Muscle of arm (tissue), 1 donor: ENCODE measurements at regions not wholly inside any gene's neighbourhood (a gene's known extent, or its start where the extent isn't known, plus 50 kb on each side); places are given as distances from the start of the nearest gene placed in this dataset.

ENCODE experiments used
- DNase-seq: peaks from one replicate; pipeline ENCODE4 v3.0.0-alpha.2; 2013

- no peak for DNase-seq
These were observed 681.2 kb downstream of the RNF144A start for GRCh38 chr2:7598402-7598801.

GRCh38 chr2:7599462-7600258, 682.4 kb downstream of the RNF144A start:
- DNase-seq: no peak

DNA sequence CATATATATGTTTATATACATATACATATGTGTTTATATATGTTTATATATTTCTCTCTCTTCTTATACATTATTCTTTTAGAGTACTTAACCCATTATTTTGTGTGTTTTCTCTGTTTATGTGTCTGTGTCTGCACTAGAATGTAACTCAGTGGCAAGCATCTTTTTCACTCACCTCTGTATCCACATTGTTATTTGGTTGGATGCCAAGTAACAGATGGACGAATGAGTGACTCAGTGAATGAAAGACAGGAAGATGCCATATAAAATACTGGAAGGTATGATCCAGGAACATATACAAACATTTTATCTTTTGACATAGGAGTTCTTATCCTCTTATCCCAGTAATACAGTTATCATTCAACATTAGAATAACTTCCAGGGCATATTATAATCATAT, 684.8 kb downstream of the RNF144A start:
- no peak for DNase-seq

DNA sequence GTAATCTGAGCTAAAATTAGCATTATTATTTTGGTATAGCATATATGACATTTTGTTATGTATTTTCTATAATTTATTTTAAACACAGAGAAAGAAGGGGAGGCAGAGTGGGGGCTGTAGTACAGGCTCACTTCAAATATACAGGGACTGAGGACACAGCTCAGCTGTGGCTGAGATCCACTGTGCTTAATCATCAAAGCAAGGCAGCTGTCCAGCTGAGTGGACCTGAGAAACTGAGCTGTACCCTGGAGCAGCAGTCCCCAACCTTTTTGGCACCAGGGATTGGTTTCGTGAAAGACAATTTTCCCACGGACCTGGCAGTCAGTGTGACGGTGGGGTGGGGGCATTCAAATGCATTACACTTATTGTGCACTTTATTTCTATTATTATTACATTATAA, 687.2 kb downstream of the RNF144A start:
- no peak for DNase-seq

- DNase-seq: no peak
These were observed 690.4 kb downstream of the RNF144A start for GRCh38 chr2:7607441-7608173.

DNA sequence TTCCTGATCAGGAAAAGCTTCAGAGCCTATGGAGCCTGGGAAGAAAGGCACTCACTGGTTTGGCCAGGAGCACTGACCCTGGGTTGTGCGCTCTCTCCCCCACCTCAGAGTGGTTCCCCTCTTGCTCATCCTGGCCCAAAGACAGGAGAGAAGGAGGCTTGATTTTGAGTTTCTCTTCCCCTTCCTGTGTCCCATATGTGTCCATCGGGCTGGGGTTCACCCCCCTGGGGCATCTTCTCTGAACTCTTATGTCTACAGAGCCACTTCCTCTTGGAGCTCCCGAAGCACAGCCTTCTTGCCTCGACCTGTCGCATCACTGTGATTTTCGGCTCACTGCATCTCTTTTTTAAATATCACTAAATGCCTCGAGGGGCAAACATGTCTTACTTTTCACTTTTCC, 692.3 kb downstream of the RNF144A start:
- DNase-seq: no peak

DNA sequence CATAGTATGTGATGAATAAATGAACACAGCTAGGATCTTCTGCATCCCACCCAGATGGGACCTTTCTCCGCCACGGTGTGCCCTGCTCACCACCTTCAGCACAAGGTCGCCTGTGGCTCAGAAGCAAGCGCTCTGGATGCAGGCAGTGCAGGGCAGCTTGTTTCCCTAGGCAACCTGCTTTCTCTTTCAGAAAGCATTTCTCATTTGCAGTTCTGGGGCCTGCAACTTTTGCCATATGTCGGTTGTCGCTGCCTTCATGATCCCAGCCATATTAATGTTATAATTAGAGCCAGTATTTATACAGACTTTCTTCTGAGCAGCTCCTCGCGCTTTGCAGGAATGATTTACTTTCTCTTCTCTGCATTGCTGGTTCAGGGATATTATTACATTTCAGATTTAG, 692.8 kb downstream of the RNF144A start:
- DNase-seq: no peak

DNA sequence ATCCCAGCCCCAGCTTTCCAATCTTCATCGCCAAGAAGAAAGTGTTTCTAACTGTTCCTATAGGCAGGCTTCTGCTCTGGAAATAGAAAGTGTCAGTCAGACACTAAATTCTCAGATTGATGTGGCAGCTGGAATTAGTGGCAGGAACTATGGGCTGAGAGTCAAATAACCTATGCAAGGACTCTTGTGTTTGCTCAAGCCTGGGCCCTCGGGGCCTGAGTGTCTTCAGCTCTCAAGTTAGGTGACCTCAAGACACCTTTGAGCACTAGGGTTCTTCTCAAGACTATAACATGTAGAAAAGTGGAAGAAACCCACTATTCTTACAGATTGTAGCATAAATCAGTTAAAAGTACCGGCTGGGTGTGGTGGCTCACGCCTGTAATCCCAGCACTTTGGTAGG, 694.5 kb downstream of the RNF144A start:
- no peak for DNase-seq

GRCh38 chr2:7612969-7613368, 695.8 kb downstream of the RNF144A start:
- DNase-seq: no peak

GRCh38 chr2:7613831-7614230, 696.6 kb downstream of the RNF144A start:
- no peak for DNase-seq

DNA sequence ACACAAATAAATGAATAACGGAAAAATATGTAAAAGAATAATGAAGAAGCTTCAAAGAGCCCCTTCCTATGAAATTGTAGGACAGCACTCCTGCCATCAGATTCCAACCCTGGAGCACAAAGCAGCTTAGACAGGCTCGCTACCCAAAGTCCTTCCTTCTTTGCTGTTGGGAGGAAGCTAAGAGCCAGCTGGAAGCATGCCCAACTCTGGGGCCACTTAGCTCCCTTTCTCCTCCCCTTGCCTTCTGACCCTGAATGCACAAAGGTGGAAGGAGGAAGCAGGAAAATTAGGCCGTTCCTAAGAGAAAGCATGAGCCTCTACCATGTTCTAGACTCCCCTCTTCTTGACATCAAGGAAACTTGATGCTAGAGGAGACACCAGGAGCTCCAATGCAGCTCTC, 700.8 kb downstream of the RNF144A start:
- no peak for DNase-seq

DNA sequence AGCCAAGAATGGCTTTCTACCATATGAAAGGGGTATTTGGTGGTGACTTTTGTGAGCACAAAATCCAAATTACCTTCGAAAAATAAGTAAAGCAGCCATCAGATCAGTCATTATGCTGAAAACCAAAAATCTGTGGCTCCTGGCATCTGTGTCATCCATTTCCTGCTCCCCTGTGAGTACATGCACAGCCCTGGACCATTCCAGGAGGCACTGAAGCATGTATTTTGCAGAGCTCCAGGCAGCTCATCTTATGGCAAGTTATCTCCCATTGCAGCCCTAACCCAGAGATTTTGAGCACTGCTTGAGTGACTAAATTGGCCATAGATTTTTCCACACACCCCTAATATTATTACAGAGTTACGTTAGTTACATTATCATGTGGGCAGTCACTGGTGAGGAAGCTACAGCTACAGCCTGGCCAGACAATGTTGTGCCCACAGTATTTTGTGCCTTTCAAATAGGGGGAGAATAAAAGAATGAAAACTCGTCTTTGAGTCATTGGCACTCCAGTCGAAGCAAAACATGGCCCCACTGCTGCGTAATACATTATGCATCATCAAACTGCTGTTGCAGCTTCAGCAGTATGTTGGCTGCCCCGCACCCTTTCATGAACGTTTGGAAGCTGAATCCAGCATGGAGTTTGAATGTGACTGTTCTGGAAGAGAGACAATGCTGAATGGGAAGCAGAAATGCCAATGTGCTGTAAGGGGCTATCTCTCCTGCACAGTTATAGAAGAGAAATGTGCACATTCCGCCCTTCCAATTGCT, 702.2 kb downstream of the RNF144A start:
- DNase-seq: no peak

- DNase-seq: no peak
These were observed 703.0 kb downstream of the RNF144A start for GRCh38 chr2:7620255-7620654.

DNA sequence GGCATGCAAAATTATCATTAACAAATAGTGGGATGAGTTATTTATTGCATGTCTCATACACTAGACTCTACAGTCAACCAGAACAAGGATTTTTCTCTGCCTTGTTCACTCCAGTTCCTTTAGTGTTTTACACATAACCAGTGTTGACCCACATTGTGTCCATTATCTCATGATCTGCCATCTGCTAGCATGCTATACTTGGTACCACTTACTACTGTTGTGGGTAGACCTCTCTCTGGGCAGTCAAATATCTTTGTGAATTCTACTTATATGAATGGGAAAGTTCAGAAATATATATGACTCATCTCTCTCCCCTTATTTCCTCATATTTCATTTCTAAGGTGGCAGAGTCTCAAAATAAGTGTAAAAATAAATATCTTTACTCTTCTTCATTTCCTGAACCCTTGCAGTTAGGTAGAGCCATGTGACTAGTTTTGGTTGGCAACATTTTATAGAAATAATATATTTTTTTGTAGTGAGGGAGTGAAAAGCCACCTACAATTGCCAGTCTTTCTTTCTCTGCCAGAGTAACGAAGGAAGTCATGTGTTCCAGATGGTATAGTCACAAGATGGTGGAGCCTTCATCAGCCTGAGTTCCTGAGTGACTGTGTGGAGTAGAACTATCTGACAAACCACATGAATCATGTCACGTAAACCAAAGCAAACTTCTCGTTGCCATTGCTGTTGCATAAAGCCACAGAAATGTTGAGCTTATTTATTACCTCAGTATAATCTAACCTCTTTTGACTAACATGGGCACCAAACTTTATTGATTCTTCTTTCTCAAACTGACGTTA, 704.0 kb downstream of the RNF144A start:
- no peak for DNase-seq

DNA sequence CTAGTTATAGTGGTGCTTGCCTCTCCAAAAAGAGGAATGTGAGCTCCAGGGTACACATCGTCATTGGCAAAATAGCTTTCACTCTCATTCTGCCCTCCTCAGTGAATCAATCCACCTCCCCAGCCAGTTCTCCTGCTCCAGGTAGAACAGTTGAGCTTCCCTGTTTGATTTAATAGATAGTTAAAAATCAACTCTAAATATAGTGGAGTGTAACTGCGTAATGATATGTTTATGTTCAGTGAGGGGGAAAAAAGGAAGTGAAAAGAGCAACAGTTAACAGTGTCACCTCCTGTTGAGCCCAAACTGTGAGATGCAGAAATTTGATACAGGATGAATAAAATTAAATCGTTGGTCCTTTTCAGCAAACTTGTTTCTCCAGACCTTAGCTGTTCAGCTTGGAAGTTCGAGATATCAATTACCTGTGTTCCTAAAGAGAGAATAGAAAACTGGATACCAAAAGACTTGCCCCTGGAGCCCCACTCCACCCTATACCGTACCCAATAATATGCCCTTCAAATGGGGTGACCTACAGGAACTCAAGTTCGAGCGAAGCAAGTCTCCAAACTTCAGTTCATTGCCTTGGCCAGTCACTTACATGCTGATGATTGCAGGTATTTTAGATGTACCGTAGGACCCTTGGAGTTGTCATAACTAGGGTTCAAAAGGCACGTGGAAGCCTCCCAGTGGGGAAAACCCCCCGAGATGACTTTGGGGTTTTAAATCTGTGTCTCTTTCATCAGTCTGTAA, 708.4 kb downstream of the RNF144A start:
- no peak for DNase-seq

- no peak for DNase-seq
These were observed 708.9 kb downstream of the RNF144A start for GRCh38 chr2:7626139-7626537.

DNA sequence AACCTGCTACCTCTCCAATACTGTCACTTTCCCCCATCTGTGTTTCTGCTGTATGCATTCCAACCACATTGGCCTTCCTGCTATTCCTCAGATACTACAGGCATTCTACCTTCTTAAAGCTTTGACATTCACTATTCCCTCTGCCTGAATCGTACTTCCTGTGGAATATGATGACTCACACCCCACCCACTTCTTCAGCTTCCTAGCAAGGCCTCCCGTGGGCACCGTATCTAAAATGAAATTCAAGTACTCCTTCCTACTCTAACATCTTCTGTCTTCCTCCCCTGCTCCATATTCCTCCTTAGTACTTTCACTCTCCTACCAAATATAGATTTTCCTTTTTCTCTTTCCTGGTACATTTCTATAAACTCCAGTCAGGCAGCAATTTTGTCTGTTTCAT, 710.4 kb downstream of the RNF144A start:
- no peak for DNase-seq

DNA sequence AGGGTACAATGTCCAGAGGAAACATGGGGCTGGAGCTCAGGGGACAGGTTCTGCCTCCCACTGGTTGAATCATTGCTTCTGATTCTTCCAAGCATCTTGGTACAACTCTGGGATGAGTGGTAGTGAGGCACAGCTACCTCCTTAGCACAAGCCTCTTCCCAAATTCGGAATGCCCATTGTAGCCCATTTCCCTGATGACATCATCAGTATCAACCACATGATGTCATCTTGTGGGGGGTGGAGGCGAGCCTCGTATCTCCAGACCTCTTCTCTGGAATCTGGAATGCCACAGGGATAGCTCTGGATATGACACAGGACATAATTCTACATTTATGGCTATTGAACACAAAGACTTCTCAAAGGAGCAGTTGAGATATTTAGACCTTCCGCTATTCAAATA, 715.2 kb downstream of the RNF144A start:
- no peak for DNase-seq

DNA sequence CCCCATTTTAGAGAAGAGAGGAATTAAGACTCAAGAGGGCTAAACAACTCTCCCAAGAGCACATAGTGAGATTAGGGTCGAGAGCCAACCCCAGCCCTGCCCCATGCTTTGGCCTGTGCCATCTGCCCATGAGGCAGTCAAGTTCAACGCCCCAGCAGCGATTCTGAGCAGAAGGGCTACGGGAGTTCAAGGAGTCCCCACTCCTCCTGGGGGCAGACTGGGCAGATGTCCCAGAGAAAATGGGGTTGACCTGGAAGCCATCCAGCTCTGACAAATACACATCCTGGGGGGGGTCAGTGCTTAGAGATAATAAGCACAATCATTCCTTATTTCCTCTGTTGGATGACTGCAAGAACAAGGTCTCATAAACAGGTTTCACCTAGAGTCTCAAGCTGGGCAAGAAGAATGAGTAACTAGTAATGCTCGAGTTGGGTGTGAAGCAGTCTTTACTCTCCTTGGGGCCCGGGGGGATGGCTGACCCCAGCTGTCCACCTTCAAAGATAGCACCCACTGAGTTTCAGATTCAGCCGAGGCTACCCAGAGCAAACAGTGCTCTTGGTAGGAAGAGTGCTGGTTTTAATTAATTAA, 716.4 kb downstream of the RNF144A start:
- no peak for DNase-seq

DNA sequence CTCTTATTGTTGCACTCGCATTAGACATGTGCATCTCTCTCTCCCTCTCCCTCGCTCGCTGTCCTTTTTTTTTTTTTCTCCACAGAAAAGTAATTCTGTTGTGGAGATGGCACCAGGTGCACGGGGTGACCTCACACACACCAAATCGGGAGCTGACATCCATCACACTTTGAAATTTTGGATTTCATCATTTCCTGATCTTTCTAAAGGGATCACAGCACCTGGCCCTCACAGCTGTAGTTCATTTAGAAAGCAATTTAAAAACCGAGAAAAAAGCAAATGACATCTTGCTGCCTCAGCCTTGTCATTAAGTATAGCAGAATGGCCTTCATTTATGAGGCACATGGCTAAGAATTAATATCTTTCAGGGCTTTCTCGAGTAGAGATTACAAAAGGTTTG, 717.2 kb downstream of the RNF144A start:
- DNase-seq: no peak

DNA sequence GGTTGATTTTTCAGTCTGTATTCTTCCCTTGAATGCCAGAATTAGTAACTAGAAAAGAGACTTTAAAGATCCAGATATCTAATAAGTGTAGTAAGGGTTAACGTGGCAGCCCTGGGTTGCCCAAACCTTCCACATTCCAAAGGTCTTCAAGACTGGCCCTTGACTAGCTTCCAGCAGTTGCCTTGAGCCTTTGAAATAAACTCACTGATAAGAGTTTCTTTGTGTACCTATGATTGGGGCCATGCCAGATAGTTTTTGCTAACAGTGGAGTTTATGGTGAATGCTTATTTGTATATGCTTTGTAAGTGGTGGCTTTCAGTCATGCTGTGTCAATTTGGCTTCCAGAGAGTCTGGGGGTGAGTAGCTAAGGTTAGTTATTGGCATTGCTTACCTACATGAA, 722.3 kb downstream of the RNF144A start:
- no peak for DNase-seq
